Muscle of leg (tissue), 3 donors: ENCODE measurements at regions not wholly inside any gene's neighbourhood (a gene's known extent, or its start where the extent isn't known, plus 50 kb on each side); places are given as distances from the start of the nearest gene placed in this dataset.

Experiments used
- DNase-seq: peaks from one replicate; pipeline ENCODE4 v3.0.0; 2013
- H3K27ac ChIP-seq: one replicate; pipeline ENCODE4 v1.5.1; 2013; ENCODE audit warnings: mild to moderate bottlenecking, low read length, control low read depth
- H3K27me3 ChIP-seq: one replicate; pipeline ENCODE4 v1.6.1; 2013; ENCODE audit warnings: low read length; ENCODE audit not compliant: control insufficient read depth, insufficient read depth
- H3K36me3 ChIP-seq: one replicate; pipeline ENCODE4 v1.6.1; 2013; ENCODE audit warnings: low read length; ENCODE audit not compliant: control insufficient read depth, insufficient read depth
- H3K4me1 ChIP-seq: one replicate; pipeline ENCODE4 v1.6.1; 2013; ENCODE audit warnings: low read length; ENCODE audit not compliant: control insufficient read depth, insufficient read depth
- H3K4me3 ChIP-seq: one replicate; pipeline ENCODE4 v1.5.1; 2013; ENCODE audit warnings: low read length, control low read depth
- H3K9me3 ChIP-seq: replicated peaks from 2 replicates; pipeline ENCODE4 v1.6.1; 2013; ENCODE audit warnings: low read depth, low read length; ENCODE audit not compliant: control insufficient read depth
- WGBS: methylation state at CpG from one replicate; pipeline ENCODE4 v1.1.5; 2013; ENCODE audit warnings: missing lambda C conversion rate; ENCODE audit not compliant: insufficient coverage; 5-methylcytosine and 5-hydroxymethylcytosine counted together

GRCh38 chr1:220339581-220339980 is 67.3 kb upstream of the RAB3GAP2 start:
- Histone ChIP-seq H3K36me3 (no peaks in the 10 kb centered on the region), H3K4me3 (no peak overlapping the region), H3K27me3 (no peaks in the 10 kb centered on the region), H3K4me1 (no peaks in the 10 kb centered on the region), H3K9me3 (no peaks in the 10 kb centered on the region), H3K27ac (no peak overlapping the region)
- no peak for DNase-seq
- WGBS, result no CpG with 5 or more reads among the region's 1 CpG

GRCh38 chr1:220338759-220339158 is 66.5 kb upstream of the RAB3GAP2 start:
- H3K27ac ChIP-seq, result no peak overlapping the region
- no CpG with 5 or more reads among the region's 1 CpG for WGBS
- no peak for DNase-seq

GRCh38 chr1:220336391-220337031 is 64.3 kb upstream of the RAB3GAP2 start:
- Histone ChIP-seq H3K4me3 (no peak overlapping the region), H3K27ac (no peak overlapping the region), H3K9me3 (no peaks in the 10 kb centered on the region), H3K4me1 (no peaks in the 10 kb centered on the region), H3K36me3 (no peaks in the 10 kb centered on the region), H3K27me3 (no peaks in the 10 kb centered on the region)
- no CpG with 5 or more reads among the region's 6 CpGs for WGBS
- no peak for DNase-seq

More at GRCh38 chr1:220338759-220339158, 66.5 kb upstream of the RAB3GAP2 start:
- Histone ChIP-seq H3K27me3 (no peaks in the 10 kb centered on the region), H3K9me3 (no peaks in the 10 kb centered on the region), H3K4me3 (no peak overlapping the region), H3K4me1 (no peaks in the 10 kb centered on the region), H3K36me3 (no peaks in the 10 kb centered on the region)

GRCh38 chr1:220335668-220336067 is 63.4 kb upstream of the RAB3GAP2 start:
- H3K36me3 ChIP-seq, result no peaks in the 10 kb centered on the region
- no peaks in the 10 kb centered on the region for H3K27me3 ChIP-seq
- no peak overlapping the region for H3K27ac ChIP-seq
- no peaks in the 10 kb centered on the region for H3K4me1 ChIP-seq
- WGBS, result 81% methylated on average over 3 of the region's 4 CpGs
- peak; percentile 15 for DNase-seq
- no peaks in the 10 kb centered on the region for H3K9me3 ChIP-seq
- H3K4me3 ChIP-seq, result no peak overlapping the region

- Histone ChIP-seq H3K36me3 (no peaks in the 10 kb centered on the region), H3K4me1 (no peaks in the 10 kb centered on the region), H3K4me3 (no peak overlapping the region), H3K27ac (no peak overlapping the region), H3K9me3 (no peaks in the 10 kb centered on the region), H3K27me3 (no peaks in the 10 kb centered on the region)
- DNase-seq, result no peak
- WGBS, result no CpG with 5 or more reads among the region's 1 CpG
These were observed 59.1 kb upstream of the RAB3GAP2 start for GRCh38 chr1:220331318-220331717.

- no CpG with 5 or more reads among the region's 3 CpGs for WGBS
- no peak for DNase-seq
These were observed 58.0 kb upstream of the RAB3GAP2 start for GRCh38 chr1:220330265-220330664.

GRCh38 chr1:220327106-220327505 is 54.9 kb upstream of the RAB3GAP2 start:
- Histone ChIP-seq H3K4me1 (no peaks in the 10 kb centered on the region), H3K27ac (no peak overlapping the region), H3K4me3 (no peak overlapping the region), H3K9me3 (no peaks in the 10 kb centered on the region), H3K36me3 (no peaks in the 10 kb centered on the region), H3K27me3 (no peaks in the 10 kb centered on the region)
- 71% methylated on average over 1 of the region's 6 CpGs for WGBS
- DNase-seq, result no peak

More at GRCh38 chr1:220330265-220330664, 58.0 kb upstream of the RAB3GAP2 start:
- H3K27ac ChIP-seq, result no peak overlapping the region
- no peaks in the 10 kb centered on the region for H3K4me1 ChIP-seq
- no peak overlapping the region for H3K4me3 ChIP-seq
- H3K27me3 ChIP-seq, result no peaks in the 10 kb centered on the region
- H3K9me3 ChIP-seq, result no peaks in the 10 kb centered on the region
- no peaks in the 10 kb centered on the region for H3K36me3 ChIP-seq

- 94% methylated on average over 2 of the region's 2 CpGs for WGBS
- H3K27me3 ChIP-seq, result no peaks in the 10 kb centered on the region
- DNase-seq, result peak; percentile 45
- H3K9me3 ChIP-seq, result no peaks in the 10 kb centered on the region
- no peaks in the 10 kb centered on the region for H3K36me3 ChIP-seq
- H3K4me3 ChIP-seq, result no peak overlapping the region
- no peak overlapping the region for H3K27ac ChIP-seq
- H3K4me1 ChIP-seq, result no peaks in the 10 kb centered on the region
These were observed 54.3 kb upstream of the RAB3GAP2 start for GRCh38 chr1:220326578-220326977.

- Histone ChIP-seq H3K27ac (no peak overlapping the region), H3K36me3 (no peaks in the 10 kb centered on the region), H3K4me3 (no peak overlapping the region), H3K4me1 (no peaks in the 10 kb centered on the region), H3K27me3 (no peaks in the 10 kb centered on the region), H3K9me3 (no peaks in the 10 kb centered on the region)
- no peak for DNase-seq
- 63% methylated on average over 2 of the region's 4 CpGs for WGBS
These were observed 53.2 kb upstream of the RAB3GAP2 start for GRCh38 chr1:220325306-220325995.

GRCh38 chr1:220323717-220324116 is 51.5 kb upstream of the RAB3GAP2 start:
- Histone ChIP-seq H3K27ac (no peak overlapping the region), H3K4me3 (no peak overlapping the region), H3K4me1 (no peaks in the 10 kb centered on the region), H3K9me3 (no peaks in the 10 kb centered on the region), H3K36me3 (no peaks in the 10 kb centered on the region), H3K27me3 (no peaks in the 10 kb centered on the region)
- DNase-seq, result no peak
- 89% methylated on average over 3 of the region's 4 CpGs for WGBS
